Epidermal melanocyte (primary cell): ENCODE measurements at regions not wholly inside any gene's neighbourhood (a gene's known extent, or its start where the extent isn't known, plus 50 kb on each side); places are given as distances from the start of the nearest gene placed in this dataset.

Source experiments
- DNase-seq: peaks from one replicate; pipeline ENCODE4 v3.0.0; 2011; ENCODE audit warnings: low spot score; ENCODE audit not compliant: insufficient read length

- no peak for DNase-seq
Observed at GRCh38 chr1:68551459-68551858, 54.6 kb upstream of the DEPDC1 start.

DNA sequence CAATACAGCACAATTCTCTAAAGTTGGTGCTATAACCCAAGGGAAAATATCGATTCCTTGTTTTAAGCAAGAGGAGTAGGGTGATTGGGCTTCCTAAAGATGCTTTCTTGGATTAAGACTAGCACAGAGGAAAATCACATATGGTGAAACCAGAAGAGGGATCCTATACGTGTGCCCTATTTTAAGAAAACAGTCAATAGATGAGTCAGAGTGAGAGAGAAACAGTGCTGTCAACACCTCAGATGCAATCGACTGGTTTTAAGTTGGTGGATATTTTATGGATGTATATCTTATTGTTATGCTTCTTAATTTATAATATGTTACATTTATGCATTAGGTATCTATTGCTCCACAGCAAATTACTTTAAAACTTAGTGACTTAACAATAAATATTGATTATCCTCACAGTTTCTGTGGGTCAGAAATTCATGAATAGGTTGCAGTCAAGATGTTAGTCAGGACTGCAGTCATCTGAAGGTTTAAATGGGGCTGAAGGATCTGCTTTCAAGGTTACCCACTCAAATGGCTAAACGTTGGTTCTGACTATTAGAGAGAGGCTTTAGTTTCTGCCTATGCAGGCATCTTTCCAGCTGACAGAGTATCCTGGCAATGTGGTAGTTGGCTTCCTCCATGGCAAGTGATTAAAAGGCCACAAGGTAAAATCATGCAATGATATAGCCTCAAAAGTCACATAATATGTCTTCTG is 61.6 kb upstream of the DEPDC1 start:
- no peak for DNase-seq

GRCh38 chr1:68565923-68566322 is 69.0 kb upstream of the DEPDC1 start:
- DNase-seq, result no peak

DNA sequence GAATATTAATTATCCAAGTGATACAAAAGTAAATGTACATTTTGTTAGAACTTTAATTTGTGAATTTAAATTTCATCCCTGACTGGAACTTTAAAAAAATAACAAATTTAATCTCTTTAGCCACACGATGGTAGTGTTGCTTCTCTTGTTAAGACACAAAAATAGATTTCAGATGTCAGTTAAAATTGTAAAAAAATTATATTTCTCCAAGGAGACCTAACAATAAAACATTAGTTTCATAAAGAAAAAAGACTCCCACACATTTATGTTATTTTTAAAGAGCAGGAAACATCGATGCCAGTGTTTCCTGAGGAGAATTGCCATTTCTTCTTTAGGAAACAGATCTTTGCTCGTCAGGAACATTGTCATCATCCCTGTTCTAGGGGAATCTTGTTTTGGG is 74.0 kb upstream of the DEPDC1 start:
- no peak for DNase-seq

DNA sequence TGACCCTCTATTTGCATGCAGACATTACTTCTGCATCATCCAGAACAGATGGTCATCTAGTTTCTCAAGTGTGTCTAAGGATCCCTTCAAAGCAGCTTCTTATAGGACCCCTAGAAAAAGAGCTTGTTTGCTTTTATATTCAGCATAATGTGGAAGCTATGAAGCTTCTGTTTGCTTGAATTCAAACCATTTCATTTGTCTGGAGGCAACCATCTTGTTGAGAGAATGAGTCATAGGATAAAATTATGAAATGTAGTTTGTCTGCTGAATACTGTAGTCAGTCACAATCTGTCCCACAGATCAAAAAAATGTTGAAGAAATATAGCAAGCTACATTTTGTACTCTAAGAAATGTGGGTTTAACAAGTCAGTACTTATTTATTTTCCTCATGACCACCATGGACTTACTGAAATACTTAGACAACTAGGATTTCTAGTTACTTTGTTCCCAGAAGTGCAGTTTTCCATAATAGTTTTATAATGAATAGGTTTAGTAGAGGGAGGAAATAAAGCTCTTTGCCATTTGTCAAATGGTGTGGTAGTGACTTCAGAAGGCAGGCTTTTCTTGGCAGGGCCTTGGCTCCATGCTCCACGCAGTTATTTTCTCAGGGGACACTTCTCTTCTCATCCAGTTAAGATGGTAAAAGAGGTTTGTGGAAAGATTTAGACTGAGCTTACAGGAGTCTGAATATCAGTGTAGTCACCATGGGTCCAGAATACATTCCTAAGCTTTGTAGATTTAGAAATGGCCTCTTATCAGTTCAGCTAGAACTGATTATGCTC is 74.8 kb upstream of the DEPDC1 start:
- no peak for DNase-seq

DNA sequence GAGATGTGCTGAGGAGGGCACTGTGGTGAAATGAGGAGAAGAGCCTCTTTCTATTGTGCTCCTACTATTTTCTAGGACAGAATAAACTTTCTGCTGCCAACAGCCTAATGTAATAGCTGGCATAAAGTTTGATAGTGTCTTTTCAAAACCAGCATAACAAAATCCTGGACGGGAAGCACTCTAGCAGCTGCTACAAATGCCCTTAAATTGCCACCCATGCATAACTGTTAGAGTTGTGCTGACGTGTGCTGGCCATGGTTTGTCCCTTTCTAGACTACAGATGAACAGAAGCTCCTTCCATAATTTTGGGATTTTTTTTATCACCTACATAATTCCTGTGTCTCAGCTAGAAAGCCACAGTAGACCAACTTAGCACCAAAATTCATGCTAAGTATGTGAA is 88.5 kb upstream of the DEPDC1 start:
- no peak for DNase-seq

DNA sequence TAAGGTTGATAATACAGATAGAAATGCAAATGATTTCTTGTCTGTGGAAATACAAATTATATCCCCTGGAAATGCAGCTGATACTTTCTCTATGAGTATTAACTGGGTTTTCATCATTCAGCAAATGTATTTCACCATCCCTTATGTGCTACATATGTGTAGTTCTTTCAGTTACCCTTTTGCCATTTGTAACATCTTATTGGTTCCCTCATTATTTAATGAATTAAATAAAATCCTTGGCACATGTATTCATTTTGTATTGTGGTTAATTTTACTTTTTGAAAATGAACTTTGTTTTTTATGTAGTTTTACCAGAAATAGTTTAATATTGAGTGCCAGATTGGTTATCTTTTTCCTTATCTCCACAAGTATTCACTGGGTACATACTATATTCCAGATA is 89.9 kb upstream of the DEPDC1 start:
- no peak for DNase-seq

GRCh38 chr1:68588304-68588703 is 91.4 kb upstream of the DEPDC1 start:
- no peak for DNase-seq

- no peak for DNase-seq
Observed at GRCh38 chr1:68590473-68590872, 93.6 kb upstream of the DEPDC1 start.

GRCh38 chr1:68594851-68595250 is 98.0 kb upstream of the DEPDC1 start:
- no peak for DNase-seq

DNA sequence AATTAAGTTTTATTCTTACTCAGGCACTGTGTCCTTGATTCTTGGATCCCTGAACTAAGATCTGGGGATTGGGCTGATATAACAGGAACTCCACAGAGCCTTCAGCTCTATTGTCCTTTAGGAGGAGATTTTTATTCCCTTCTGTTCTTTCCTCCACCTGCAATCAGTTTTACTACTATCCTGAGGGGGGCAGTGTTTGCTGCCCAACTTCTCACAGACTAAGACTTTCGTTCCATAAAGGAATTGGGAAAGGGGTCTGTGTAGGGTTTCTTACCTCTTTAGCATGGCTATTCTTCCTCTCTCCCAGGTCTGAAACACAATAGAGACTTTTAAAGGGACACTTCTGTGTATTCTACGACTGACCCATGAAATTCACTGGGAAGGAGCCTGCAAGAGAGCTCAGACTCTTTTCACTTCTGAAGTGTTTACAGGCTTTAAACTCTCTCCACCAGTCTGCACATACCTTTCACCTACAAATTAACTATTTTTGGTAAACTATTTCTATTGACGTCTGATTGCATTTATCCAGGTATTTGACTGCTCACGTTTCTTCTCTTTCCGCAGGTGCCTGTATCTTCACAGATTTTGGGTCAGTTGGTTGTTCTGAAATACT is 103.3 kb upstream of the DEPDC1 start:
- DNase-seq, result no peak

DNA sequence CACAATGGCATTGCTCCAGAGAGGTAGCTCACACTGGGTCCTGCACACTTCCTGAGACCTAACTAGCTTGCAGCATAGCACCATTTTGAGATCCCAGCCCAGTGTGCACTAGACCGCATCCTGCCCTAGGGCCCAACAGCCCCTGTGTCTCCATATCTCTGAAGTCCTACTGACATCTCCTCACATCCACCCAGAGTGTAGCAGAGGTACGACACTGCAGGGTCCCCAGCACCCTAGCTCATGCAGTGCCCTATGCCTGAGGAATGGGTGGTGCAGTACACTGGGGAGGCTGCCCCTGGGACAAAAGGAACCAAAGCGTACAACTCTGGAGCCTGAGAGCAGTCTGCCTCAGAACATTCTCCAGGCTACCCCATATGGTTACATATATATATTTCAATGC is 111.4 kb upstream of the DEPDC1 start:
- DNase-seq, result no peak

- DNase-seq, result no peak
Observed at GRCh38 chr1:68615312-68615711, 118.4 kb upstream of the DEPDC1 start.

DNA sequence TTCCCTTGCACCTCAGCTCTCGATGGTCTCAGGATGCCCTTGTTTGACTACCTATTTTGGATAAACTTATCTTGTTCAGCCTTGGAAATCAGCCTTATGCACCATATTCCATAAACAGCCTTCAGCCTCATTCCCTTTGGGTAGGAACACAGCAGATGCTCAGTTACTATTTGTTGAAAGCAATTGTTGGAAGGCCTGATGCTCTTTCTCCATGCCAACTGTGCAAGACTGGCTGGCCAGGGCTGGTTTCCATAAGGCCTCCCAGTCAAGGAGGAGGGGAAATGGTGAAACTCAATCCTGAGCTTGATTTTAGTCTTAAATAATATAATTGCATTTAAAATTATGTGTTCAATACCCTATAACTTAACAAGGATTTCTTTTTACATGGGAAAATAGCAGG is 121.1 kb upstream of the DEPDC1 start:
- no peak for DNase-seq

DNA sequence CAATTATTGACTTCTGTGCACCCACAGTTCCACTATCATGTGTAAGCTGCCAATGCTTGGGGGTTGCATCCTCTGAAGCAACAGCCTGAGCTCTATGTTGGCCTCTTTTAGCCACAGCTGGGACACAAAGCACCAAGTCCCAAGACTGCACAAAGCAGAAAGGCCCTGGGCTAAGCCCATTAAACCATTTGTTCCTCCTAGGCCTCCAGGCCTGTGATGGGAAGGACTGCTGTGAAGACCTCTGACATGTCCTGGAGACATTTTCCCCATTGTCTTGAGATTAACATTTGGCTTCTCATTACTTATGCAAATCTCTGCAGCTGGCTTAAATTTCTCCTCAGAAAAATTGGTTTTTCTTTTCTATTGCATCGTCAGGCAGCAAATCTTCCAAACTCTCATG is 123.7 kb upstream of the DEPDC1 start:
- DNase-seq, result no peak

GRCh38 chr1:68623700-68624099 is 126.8 kb upstream of the DEPDC1 start:
- no peak for DNase-seq

- DNase-seq, result no peak
Observed at GRCh38 chr1:68624233-68624632, 127.4 kb upstream of the DEPDC1 start.

DNA sequence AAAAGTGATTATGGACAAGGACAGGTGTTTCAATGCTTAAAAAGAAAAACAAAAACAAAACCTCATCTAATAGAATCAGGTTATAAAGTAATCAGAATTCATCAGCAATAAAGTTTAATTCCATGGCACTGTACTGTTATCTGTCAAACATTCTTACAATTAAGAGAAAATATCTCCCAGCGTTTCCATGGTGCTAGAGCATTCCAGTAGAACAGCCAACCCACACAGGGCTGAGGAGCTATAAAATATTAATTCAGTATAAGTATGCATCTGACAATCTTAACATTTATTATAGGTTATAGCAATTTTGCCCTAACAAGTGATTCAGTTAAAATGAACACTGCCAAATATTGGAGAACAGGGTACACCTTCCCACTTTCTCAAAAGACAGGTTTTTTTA is 128.7 kb upstream of the DEPDC1 start:
- no peak for DNase-seq

DNA sequence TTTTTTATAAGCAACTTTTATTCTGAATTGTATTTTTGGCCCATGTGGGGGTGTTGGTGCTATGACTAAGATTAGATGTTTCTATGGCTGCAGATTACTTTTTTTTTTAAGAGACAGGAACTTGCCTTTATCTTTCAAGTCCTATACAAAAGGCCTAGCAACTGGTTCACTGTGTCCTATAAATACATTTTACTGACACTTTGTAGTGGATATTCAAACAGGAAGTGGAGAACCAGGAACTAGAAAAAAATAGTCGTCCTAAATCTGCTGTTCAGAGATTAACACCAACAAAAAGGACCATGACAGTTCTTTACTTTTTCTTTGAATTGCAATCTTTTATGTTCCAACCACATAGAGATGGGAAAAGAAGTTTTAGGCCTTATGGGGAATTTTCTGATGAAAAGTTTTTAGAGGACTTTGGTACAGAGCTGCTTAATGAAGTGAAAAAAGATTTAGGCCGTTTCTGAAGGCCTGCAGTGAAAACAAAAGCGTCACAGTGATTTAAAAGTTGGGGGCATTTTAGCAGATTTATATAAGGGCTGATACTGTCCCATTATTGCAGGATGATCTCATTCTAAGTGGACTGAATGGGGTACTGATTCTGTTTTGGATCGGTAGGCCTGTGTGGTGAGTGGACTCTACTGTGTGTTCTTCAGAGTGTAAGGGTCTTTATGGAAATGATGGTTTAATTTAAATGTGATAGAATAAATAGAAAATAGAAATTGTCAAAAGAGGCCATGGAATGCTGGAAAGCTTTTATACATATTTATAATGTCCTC is 136.4 kb upstream of the DEPDC1 start:
- no peak for DNase-seq

DNA sequence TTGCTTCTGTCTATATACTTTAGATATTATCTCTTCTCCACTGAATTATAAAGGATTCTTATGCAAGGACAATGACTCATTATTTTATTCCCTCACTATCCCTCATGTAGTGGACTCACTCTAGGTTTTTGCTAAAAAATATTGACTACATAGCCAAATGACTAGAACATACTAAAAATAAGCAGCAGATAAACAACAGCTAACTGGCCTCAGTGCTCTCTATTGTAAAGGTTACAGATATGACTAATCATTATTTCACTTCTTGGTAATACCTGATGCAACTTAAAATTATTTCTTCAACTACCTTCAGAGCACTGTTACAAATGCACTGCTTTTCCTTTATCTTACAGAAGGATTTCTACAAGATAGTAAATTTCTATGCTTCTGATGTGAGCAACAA is 147.6 kb upstream of the DEPDC1 start:
- DNase-seq, result no peak

GRCh38 chr1:68651115-68651514 is 154.2 kb upstream of the DEPDC1 start:
- DNase-seq, result no peak

GRCh38 chr1:68653882-68654281 is 157.0 kb upstream of the DEPDC1 start:
- DNase-seq, result no peak
